ENCODE measurements at regions not wholly inside any gene's neighbourhood (a gene's known extent, or its start where the extent isn't known, plus 50 kb on each side); places are given as distances from the start of the nearest gene placed in this dataset.

GRCh38 chr14:35978561-35978960 is 152.4 kb downstream of the BRMS1L start:
- TF ChIP-seq ZNF274 (IDR thresholded peaks at IDR 0.05; ENCODE audit: low read depth, low read length) (no peak), YY1 (IDR thresholded peaks at IDR 0.05; ENCODE audit: insufficient read depth, insufficient read length) (no peak)
- no peaks in the 10 kb centered on the region for H3K36me3 ChIP-seq (ENCODE audit: insufficient read depth, insufficient read length, low read length)
- no peaks in the 10 kb centered on the region for H3K4me1 ChIP-seq (ENCODE audit: insufficient read depth, insufficient read length)
- no peak for DNase-seq (ENCODE audit: low read depth, low spot score)
- no peaks in the 10 kb centered on the region for H3K27me3 ChIP-seq (ENCODE audit: insufficient read depth, insufficient read length)
- H3K4me3 ChIP-seq (ENCODE audit: insufficient read length, low read depth) = no peak overlapping the region
- no peak overlapping the region for H3K9ac ChIP-seq (ENCODE audit: insufficient read length, low read depth)
- H3K9me3 ChIP-seq (ENCODE audit: insufficient read depth, low read length) = no peaks in the 10 kb centered on the region; the same call in 1 of the 2 replicates

GRCh38 chr14:35975814-35976213 is 149.7 kb downstream of the BRMS1L start:
- DNase-seq (ENCODE audit: low read depth, low spot score) = no peak
- H3K9ac ChIP-seq (ENCODE audit: insufficient read length, low read depth) = no peak overlapping the region
- TF ChIP-seq YY1 (IDR thresholded peaks at IDR 0.05; ENCODE audit: insufficient read depth, insufficient read length) (no peak), ZNF274 (IDR thresholded peaks at IDR 0.05; ENCODE audit: low read depth, low read length) (no peak), SUZ12 (IDR thresholded peaks at IDR 0.05; ENCODE audit: extremely low read depth, insufficient read depth, insufficient read length) (no peak)
- H3K4me1 ChIP-seq (ENCODE audit: insufficient read depth, insufficient read length) = no peaks in the 10 kb centered on the region
- no peaks in the 10 kb centered on the region for H3K36me3 ChIP-seq (ENCODE audit: insufficient read depth, insufficient read length, low read length)
- H3K9me3 ChIP-seq (ENCODE audit: insufficient read depth, low read length) = no peaks in the 10 kb centered on the region
- no peaks in the 10 kb centered on the region for H3K27me3 ChIP-seq (ENCODE audit: insufficient read depth, insufficient read length)
- no peak overlapping the region for H3K4me3 ChIP-seq (ENCODE audit: insufficient read length, low read depth)

GRCh38 chr14:35973770-35974169 is 147.6 kb downstream of the BRMS1L start:
- Histone ChIP-seq H3K9ac (ENCODE audit: insufficient read length, low read depth) (no peak overlapping the region), H3K4me1 (ENCODE audit: insufficient read depth, insufficient read length) (no peaks in the 10 kb centered on the region), H3K36me3 (ENCODE audit: insufficient read depth, insufficient read length, low read length) (no peaks in the 10 kb centered on the region), H3K27me3 (ENCODE audit: insufficient read depth, insufficient read length) (no peaks in the 10 kb centered on the region), H3K4me3 (ENCODE audit: insufficient read length, low read depth) (no peak overlapping the region), H3K9me3 (ENCODE audit: insufficient read depth, low read length) (no peaks in the 10 kb centered on the region)
- TF ChIP-seq ZNF274 (IDR thresholded peaks at IDR 0.05; ENCODE audit: low read depth, low read length) = no peak
- TF ChIP-seq SUZ12 (IDR thresholded peaks at IDR 0.05; ENCODE audit: extremely low read depth, insufficient read depth, insufficient read length) = no peak
- TF ChIP-seq YY1 (IDR thresholded peaks at IDR 0.05; ENCODE audit: insufficient read depth, insufficient read length) = no peak
- no peak for DNase-seq (ENCODE audit: low read depth, low spot score)

- Histone ChIP-seq H3K4me3 (ENCODE audit: insufficient read length, low read depth) (no peak overlapping the region), H3K9me3 (ENCODE audit: insufficient read depth, low read length) (no peaks in the 10 kb centered on the region), H3K4me1 (ENCODE audit: insufficient read depth, insufficient read length) (no peaks in the 10 kb centered on the region), H3K36me3 (ENCODE audit: insufficient read depth, insufficient read length, low read length) (no peaks in the 10 kb centered on the region), H3K27me3 (ENCODE audit: insufficient read depth, insufficient read length) (no peaks in the 10 kb centered on the region), H3K9ac (ENCODE audit: insufficient read length, low read depth) (no peak overlapping the region)
- no peak for TF ChIP-seq SUZ12 (IDR thresholded peaks at IDR 0.05; ENCODE audit: extremely low read depth, insufficient read depth, insufficient read length)
- no peak for TF ChIP-seq ZNF274 (IDR thresholded peaks at IDR 0.05; ENCODE audit: low read depth, low read length)
- no peak for TF ChIP-seq YY1 (IDR thresholded peaks at IDR 0.05; ENCODE audit: insufficient read depth, insufficient read length)
- DNase-seq (ENCODE audit: low read depth, low spot score) = no peak
Measured at GRCh38 chr14:35971965-35972630, 146.0 kb downstream of the BRMS1L start.

GRCh38 chr14:35969310-35969709 is 143.2 kb downstream of the BRMS1L start:
- TF ChIP-seq ZNF274 (IDR thresholded peaks at IDR 0.05; ENCODE audit: low read depth, low read length) = no peak
- no peak for TF ChIP-seq SUZ12 (IDR thresholded peaks at IDR 0.05; ENCODE audit: extremely low read depth, insufficient read depth, insufficient read length)
- no peak for TF ChIP-seq YY1 (IDR thresholded peaks at IDR 0.05; ENCODE audit: insufficient read depth, insufficient read length)

GRCh38 chr14:35965400-35965799 is 139.3 kb downstream of the BRMS1L start:
- H3K27me3 ChIP-seq (ENCODE audit: insufficient read depth, insufficient read length) = no peaks in the 10 kb centered on the region
- DNase-seq (ENCODE audit: low read depth, low spot score) = no peak

More at GRCh38 chr14:35969310-35969709, 143.2 kb downstream of the BRMS1L start:
- DNase-seq (ENCODE audit: low read depth, low spot score) = no peak
- Histone ChIP-seq H3K9ac (ENCODE audit: insufficient read length, low read depth) (no peak overlapping the region), H3K27me3 (ENCODE audit: insufficient read depth, insufficient read length) (no peaks in the 10 kb centered on the region), H3K4me3 (ENCODE audit: insufficient read length, low read depth) (no peak overlapping the region), H3K9me3 (ENCODE audit: insufficient read depth, low read length) (no peaks in the 10 kb centered on the region), H3K4me1 (ENCODE audit: insufficient read depth, insufficient read length) (no peaks in the 10 kb centered on the region), H3K36me3 (ENCODE audit: insufficient read depth, insufficient read length, low read length) (no peaks in the 10 kb centered on the region)

GRCh38 chr14:35964697-35965286 is 138.7 kb downstream of the BRMS1L start:
- TF ChIP-seq YY1 (IDR thresholded peaks at IDR 0.05; ENCODE audit: insufficient read depth, insufficient read length) (no peak), ZNF274 (IDR thresholded peaks at IDR 0.05; ENCODE audit: low read depth, low read length) (no peak), SUZ12 (IDR thresholded peaks at IDR 0.05; ENCODE audit: extremely low read depth, insufficient read depth, insufficient read length) (no peak)
- no peaks in the 10 kb centered on the region for H3K9me3 ChIP-seq (ENCODE audit: insufficient read depth, low read length)
- H3K27me3 ChIP-seq (ENCODE audit: insufficient read depth, insufficient read length) = no peaks in the 10 kb centered on the region
- no peaks in the 10 kb centered on the region for H3K36me3 ChIP-seq (ENCODE audit: insufficient read depth, insufficient read length, low read length)
- no peaks in the 10 kb centered on the region for H3K4me1 ChIP-seq (ENCODE audit: insufficient read depth, insufficient read length)
- no peak for DNase-seq (ENCODE audit: low read depth, low spot score)
- no peak overlapping the region for H3K9ac ChIP-seq (ENCODE audit: insufficient read length, low read depth)
- no peak overlapping the region for H3K4me3 ChIP-seq (ENCODE audit: insufficient read length, low read depth)

More at GRCh38 chr14:35965400-35965799, 139.3 kb downstream of the BRMS1L start:
- no peaks in the 10 kb centered on the region for H3K9me3 ChIP-seq (ENCODE audit: insufficient read depth, low read length)
- no peaks in the 10 kb centered on the region for H3K36me3 ChIP-seq (ENCODE audit: insufficient read depth, insufficient read length, low read length)
- H3K4me1 ChIP-seq (ENCODE audit: insufficient read depth, insufficient read length) = no peaks in the 10 kb centered on the region
- no peak overlapping the region for H3K9ac ChIP-seq (ENCODE audit: insufficient read length, low read depth)
- TF ChIP-seq SUZ12 (IDR thresholded peaks at IDR 0.05; ENCODE audit: extremely low read depth, insufficient read depth, insufficient read length) = no peak
- TF ChIP-seq YY1 (IDR thresholded peaks at IDR 0.05; ENCODE audit: insufficient read depth, insufficient read length) = no peak
- no peak for TF ChIP-seq ZNF274 (IDR thresholded peaks at IDR 0.05; ENCODE audit: low read depth, low read length)
- no peak overlapping the region for H3K4me3 ChIP-seq (ENCODE audit: insufficient read length, low read depth)
